ENCODE measurements at regions not wholly inside any gene's neighbourhood (a gene's known extent, or its start where the extent isn't known, plus 50 kb on each side); places are given as distances from the start of the nearest gene placed in this dataset.
"Not testable (repeated sequence)": the region's sequence is repeated elsewhere in the genome, so short reads cannot be mapped to it uniquely, and the experiment has no call there.

- no peak for DNase-seq (ENCODE audit: low spot score)
- no peak for ATAC-seq
Observed at GRCh38 chr12:25682421-25682820, 129.3 kb upstream of the LMNTD1 start.

GRCh38 chr12:25684070-25684469 is 131.0 kb upstream of the LMNTD1 start:
- no peak for DNase-seq (ENCODE audit: low spot score)
- no peak for ATAC-seq

GRCh38 chr12:25686351-25686750 is 133.3 kb upstream of the LMNTD1 start:
- ATAC-seq, result no peak
- DNase-seq (ENCODE audit: low spot score), result no peak

- no peak for ATAC-seq
Observed at GRCh38 chr12:25687226-25687625, 134.1 kb upstream of the LMNTD1 start.

GRCh38 chr12:25688851-25689250 is 135.8 kb upstream of the LMNTD1 start:
- not testable (repeated sequence) for DNase-seq (ENCODE audit: low spot score); ATAC-seq

More at GRCh38 chr12:25687226-25687625, 134.1 kb upstream of the LMNTD1 start:
- DNase-seq (ENCODE audit: low spot score), result no peak

GRCh38 chr12:25689996-25690501 is 137.0 kb upstream of the LMNTD1 start:
- ATAC-seq, result peak; percentile 81
- DNase-seq (ENCODE audit: low spot score), result peak; percentile 66

- no peak for ATAC-seq
- no peak for DNase-seq (ENCODE audit: low spot score)
Observed at GRCh38 chr12:25690996-25691864, 138.1 kb upstream of the LMNTD1 start.

GRCh38 chr12:25691865-25692114 is 138.7 kb upstream of the LMNTD1 start:
- DNase-seq (ENCODE audit: low spot score) (no peak), ATAC-seq (no peak)

GRCh38 chr12:25692115-25693035 is 139.3 kb upstream of the LMNTD1 start:
- peak; percentile 74 for ATAC-seq
- DNase-seq (ENCODE audit: low spot score), result no peak

- ATAC-seq (no peak), DNase-seq (ENCODE audit: low spot score) (no peak)
Observed at GRCh38 chr12:25694072-25694471, 141.0 kb upstream of the LMNTD1 start.

GRCh38 chr12:25695574-25695973 is 142.5 kb upstream of the LMNTD1 start:
- DNase-seq (ENCODE audit: low spot score), result no peak

GRCh38 chr12:25698772-25699171 is 145.7 kb upstream of the LMNTD1 start:
- no peak for DNase-seq (ENCODE audit: low spot score)
- ATAC-seq, result no peak

More at GRCh38 chr12:25695574-25695973, 142.5 kb upstream of the LMNTD1 start:
- no peak for ATAC-seq

GRCh38 chr12:25699454-25699853 is 146.4 kb upstream of the LMNTD1 start:
- DNase-seq (ENCODE audit: low spot score), result no peak
- ATAC-seq, result no peak

- ATAC-seq, result no peak
Observed at GRCh38 chr12:25701290-25701689, 148.2 kb upstream of the LMNTD1 start.

GRCh38 chr12:25702553-25702952 is 149.5 kb upstream of the LMNTD1 start:
- ATAC-seq (no peak), DNase-seq (ENCODE audit: low spot score) (no peak)

More at GRCh38 chr12:25701290-25701689, 148.2 kb upstream of the LMNTD1 start:
- DNase-seq (ENCODE audit: low spot score), result no peak

- ATAC-seq (no peak), DNase-seq (ENCODE audit: low spot score) (no peak)
Observed at GRCh38 chr12:25705261-25705660, 152.2 kb upstream of the LMNTD1 start.

GRCh38 chr12:25706646-25707045 is 153.6 kb upstream of the LMNTD1 start:
- DNase-seq (ENCODE audit: low spot score); ATAC-seq: not testable (repeated sequence)

GRCh38 chr12:25707056-25707455 is 154.0 kb upstream of the LMNTD1 start:
- no peak for ATAC-seq
- DNase-seq (ENCODE audit: low spot score), result no peak

GRCh38 chr12:25708661-25709060 is 155.6 kb upstream of the LMNTD1 start:
- ATAC-seq (no peak), DNase-seq (ENCODE audit: low spot score) (no peak)

GRCh38 chr12:25710128-25710527 is 157.0 kb upstream of the LMNTD1 start:
- ATAC-seq, result no peak

GRCh38 chr12:25710938-25711605 is 158.0 kb upstream of the LMNTD1 start:
- DNase-seq (ENCODE audit: low spot score); ATAC-seq: not testable (repeated sequence)

More at GRCh38 chr12:25710128-25710527, 157.0 kb upstream of the LMNTD1 start:
- DNase-seq (ENCODE audit: low spot score), result no peak

All from left lobe of liver (tissue), 2 donors.